ENCODE measurements at regions not wholly inside any gene's neighbourhood (a gene's known extent, or its start where the extent isn't known, plus 50 kb on each side); places are given as distances from the start of the nearest gene placed in this dataset.

DNA sequence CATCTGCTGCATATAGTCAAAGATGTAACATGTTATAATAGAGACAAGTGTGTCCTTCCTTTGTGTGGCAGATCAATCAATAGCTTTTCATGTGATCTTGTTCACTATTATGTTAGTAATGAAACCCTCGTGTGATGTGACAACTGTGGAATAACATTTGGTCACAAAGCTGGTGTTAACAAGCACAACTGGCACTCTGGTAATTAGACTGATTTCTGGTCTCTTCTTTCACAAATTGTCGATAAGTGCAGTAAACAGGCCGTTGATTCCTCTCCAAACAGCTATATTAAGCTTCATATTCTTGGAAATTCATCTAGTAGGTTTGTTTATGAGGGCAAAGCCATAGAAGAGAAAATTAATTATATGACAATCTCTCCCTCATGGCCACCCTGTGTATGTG lies 616.7 kb upstream of the PTBP2 start:
- no peaks in the 10 kb centered on the region for H3K27me3 ChIP-seq (ENCODE audit: control insufficient read depth, extremely low read depth, insufficient read depth, low read length)
- dilution Hi-C loops (cut with MboI; ENCODE audit: extremely low pct_ligation_motif_present, low sequenced_read_pairs): no loop called here

GRCh38 chr1:96116731-96117130 lies 604.9 kb upstream of the PTBP2 start:
- DNase-seq (ENCODE audit: low read depth, low spot score): no peak
- dilution Hi-C loops (cut with MboI; ENCODE audit: extremely low pct_ligation_motif_present, low sequenced_read_pairs): no loop called here
- Histone ChIP-seq H3K9ac (ENCODE audit: control insufficient read depth, extremely low read depth, insufficient read depth, low read length) (no peak overlapping the region), H4K20me1 (ENCODE audit: control insufficient read depth, extremely low read depth, insufficient read depth, low read length) (no peaks in the 10 kb centered on the region), H3K27ac (ENCODE audit: control insufficient read depth, insufficient read depth, low read length) (no peak overlapping the region), H3K9me3 (ENCODE audit: control insufficient read depth, low read depth, low read length) (no peaks in the 10 kb centered on the region), H3K4me2 (ENCODE audit: control insufficient read depth, extremely low read depth, insufficient read depth, low read depth, low read length) (no peak overlapping the region), H3K4me3 (ENCODE audit: control insufficient read depth in 2 of 3, extremely low read depth in 1 of 3, insufficient read depth in 2 of 3, low read depth in 1 of 3, low read length in 3 of 3) (no peak overlapping the region), H3K79me2 (ENCODE audit: control insufficient read depth, insufficient read depth, low read length) (no peaks in the 10 kb centered on the region), H3K9me1 (ENCODE audit: control insufficient read depth, extremely low read depth, insufficient read depth, low read length) (no peaks in the 10 kb centered on the region), H2AFZ (ENCODE audit: control insufficient read depth, low read length) (no peak overlapping the region), H3K36me3 (ENCODE audit: control insufficient read depth in 2 of 2, extremely low read depth in 1 of 2, insufficient read depth in 2 of 2, low read length in 2 of 2) (no peaks in the 10 kb centered on the region), H3K4me1 (ENCODE audit: control insufficient read depth, extremely low read depth, insufficient read depth, low read length) (no peaks in the 10 kb centered on the region), H3K27me3 (ENCODE audit: control insufficient read depth, extremely low read depth, insufficient read depth, low read length) (no peaks in the 10 kb centered on the region)
- FAIRE-seq: no peak
- TF ChIP-seq EZH2 (IDR thresholded peaks at IDR 0.05; ENCODE audit: low read length) (no peak), CTCF (optimal IDR thresholded peaks at IDR 0.05 in 1 of 3, IDR thresholded peaks at IDR 0.05 in 1 of 3, conservative IDR thresholded peaks at IDR 0.05 in 1 of 3; ENCODE audit: extremely low read depth in 1 of 3, insufficient read depth in 2 of 3, low read length in 3 of 3) (no peak)

More for the DNA sequence above, 616.7 kb upstream of the PTBP2 start:
- no peak overlapping the region for H3K27ac ChIP-seq (ENCODE audit: control insufficient read depth, insufficient read depth, low read length)
- H3K4me3 ChIP-seq (ENCODE audit: control insufficient read depth in 2 of 3, extremely low read depth in 1 of 3, insufficient read depth in 2 of 3, low read depth in 1 of 3, low read length in 3 of 3): no peak overlapping the region
- H3K4me2 ChIP-seq (ENCODE audit: control insufficient read depth, extremely low read depth, insufficient read depth, low read depth, low read length): no peak overlapping the region
- H3K9me3 ChIP-seq (ENCODE audit: control insufficient read depth, low read depth, low read length): no peaks in the 10 kb centered on the region
- H3K9ac ChIP-seq (ENCODE audit: control insufficient read depth, extremely low read depth, insufficient read depth, low read length): no peak overlapping the region
- H2AFZ ChIP-seq (ENCODE audit: control insufficient read depth, low read length): no peak overlapping the region
- H4K20me1 ChIP-seq (ENCODE audit: control insufficient read depth, extremely low read depth, insufficient read depth, low read length): no peaks in the 10 kb centered on the region
- FAIRE-seq: no peak
- no peaks in the 10 kb centered on the region for H3K4me1 ChIP-seq (ENCODE audit: control insufficient read depth, extremely low read depth, insufficient read depth, low read length)
- no peaks in the 10 kb centered on the region for H3K36me3 ChIP-seq (ENCODE audit: control insufficient read depth in 2 of 2, extremely low read depth in 1 of 2, insufficient read depth in 2 of 2, low read length in 2 of 2)
- H3K9me1 ChIP-seq (ENCODE audit: control insufficient read depth, extremely low read depth, insufficient read depth, low read length): no peaks in the 10 kb centered on the region
- TF ChIP-seq EZH2 (IDR thresholded peaks at IDR 0.05; ENCODE audit: low read length) (no peak), CTCF (optimal IDR thresholded peaks at IDR 0.05 in 1 of 3, IDR thresholded peaks at IDR 0.05 in 1 of 3, conservative IDR thresholded peaks at IDR 0.05 in 1 of 3; ENCODE audit: extremely low read depth in 1 of 3, insufficient read depth in 2 of 3, low read length in 3 of 3) (no peak)
- DNase-seq (ENCODE audit: low read depth, low spot score): no peak
- no peaks in the 10 kb centered on the region for H3K79me2 ChIP-seq (ENCODE audit: control insufficient read depth, insufficient read depth, low read length)

Data from keratinocyte (primary cell).